Progenitor cell of endocrine pancreas (in vitro differentiated cells): ENCODE measurements at regions not wholly inside any gene's neighbourhood (a gene's known extent, or its start where the extent isn't known, plus 50 kb on each side); places are given as distances from the start of the nearest gene placed in this dataset.
A peak's percentile ranks its signal among the peaks of the same experiment; 100 is the strongest.

Experiments used
- DNase-seq: peaks from one replicate; pipeline ENCODE4 v3.0.0; 2021; ENCODE audit warnings: low spot score; ENCODE audit not compliant: unreplicated experiment
- H3K27ac Mint-ChIP-seq: 2 replicates; pipeline ENCODE4 v1.8.0; 2021; ENCODE audit warnings: mild to moderate bottlenecking, moderate library complexity, mixed read lengths
- H3K27me3 Mint-ChIP-seq: 2 replicates; pipeline ENCODE4 v1.8.0; 2021; ENCODE audit warnings: mixed read lengths
- H3K36me3 Mint-ChIP-seq: 2 replicates; pipeline ENCODE4 v1.8.0; 2022; ENCODE audit warnings: mixed read lengths; ENCODE audit not compliant: insufficient read depth
- H3K4me1 Mint-ChIP-seq: 2 replicates; pipeline ENCODE4 v1.8.0; 2021; ENCODE audit warnings: low read depth, mixed read lengths
- H3K4me3 Mint-ChIP-seq: 2 replicates; pipeline ENCODE4 v1.8.0; 2021; ENCODE audit warnings: low read depth, mild to moderate bottlenecking, moderate library complexity, mixed read lengths
- H3K9me3 Mint-ChIP-seq: 2 replicates; pipeline ENCODE4 v1.8.0; 2021; ENCODE audit warnings: low read depth, mixed read lengths
- CTCF ChIP-seq: fragments of 200-600 bp; sonication (generic); IDR thresholded peaks from one replicate; pipeline ENCODE4 v1.5.0; 2021; ENCODE audit warnings: antibody characterized with exemption, mild to moderate bottlenecking; ENCODE audit not compliant: unreplicated experiment

GRCh38 chr5:62727861-62728260, 149.2 kb downstream of the LRRC70 start:
- H3K36me3 Mint-ChIP-seq: no peaks in the 10 kb centered on the region
- no peak overlapping the region for H3K4me3 Mint-ChIP-seq
- no peak for DNase-seq
- H3K27me3 Mint-ChIP-seq: no peaks in the 10 kb centered on the region
- no peaks in the 10 kb centered on the region for H3K4me1 Mint-ChIP-seq
- H3K27ac Mint-ChIP-seq: no peak overlapping the region
- TF ChIP-seq CTCF: no peak
- no peaks in the 10 kb centered on the region for H3K9me3 Mint-ChIP-seq

DNA sequence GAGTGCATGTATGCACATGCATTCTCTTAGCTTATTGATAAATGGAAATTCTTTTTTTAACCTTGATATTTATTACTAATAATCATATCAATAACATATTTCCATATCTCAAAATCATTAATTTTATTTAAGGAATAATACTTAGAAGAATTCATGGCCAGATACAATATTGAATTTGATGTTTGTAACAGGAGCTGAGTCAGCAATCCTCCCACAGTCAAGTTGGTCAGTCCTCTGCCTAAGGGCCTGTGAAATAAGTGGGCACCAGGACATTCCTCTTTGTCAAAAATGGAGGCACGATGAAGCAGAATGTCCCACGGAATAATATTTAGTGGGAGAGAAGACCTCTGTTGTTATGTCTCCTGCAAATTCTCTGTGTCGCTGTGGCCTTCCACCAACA, 148.6 kb downstream of the LRRC70 start:
- no peak overlapping the region for H3K27ac Mint-ChIP-seq
- no peaks in the 10 kb centered on the region for H3K36me3 Mint-ChIP-seq
- no peak overlapping the region for H3K4me3 Mint-ChIP-seq
- DNase-seq: no peak
- peaks cover 2% of the 10 kb centered on the region for H3K27me3 Mint-ChIP-seq
- H3K4me1 Mint-ChIP-seq: no peaks in the 10 kb centered on the region
- no peak for TF ChIP-seq CTCF
- no peaks in the 10 kb centered on the region for H3K9me3 Mint-ChIP-seq

GRCh38 chr5:62722360-62722759, 143.7 kb downstream of the LRRC70 start:
- H3K27me3 Mint-ChIP-seq: peaks cover 2% of the 10 kb centered on the region
- no peak overlapping the region for H3K27ac Mint-ChIP-seq
- no peak overlapping the region for H3K4me3 Mint-ChIP-seq
- TF ChIP-seq CTCF: peak; percentile 8
- H3K9me3 Mint-ChIP-seq: no peaks in the 10 kb centered on the region
- DNase-seq: no peak
- no peaks in the 10 kb centered on the region for H3K36me3 Mint-ChIP-seq
- peaks cover 4% of the 10 kb centered on the region for H3K4me1 Mint-ChIP-seq

- peak; percentile 62 for TF ChIP-seq CTCF
- Mint-ChIP-seq H3K4me3 (no peak overlapping the region), H3K36me3 (no peaks in the 10 kb centered on the region), H3K9me3 (no peaks in the 10 kb centered on the region), H3K27me3 (peaks cover 2% of the 10 kb centered on the region), H3K4me1 (peaks cover 4% of the 10 kb centered on the region), H3K27ac (no peak overlapping the region)
- DNase-seq: peak; percentile 29
Observed at GRCh38 chr5:62720031-62720441, 141.4 kb downstream of the LRRC70 start.

- no peak for DNase-seq
- Mint-ChIP-seq H3K4me3 (no peak overlapping the region), H3K27me3 (peaks cover 2% of the 10 kb centered on the region), H3K9me3 (no peaks in the 10 kb centered on the region), H3K4me1 (peaks cover 4% of the 10 kb centered on the region), H3K36me3 (no peaks in the 10 kb centered on the region), H3K27ac (peak overlapping the region; percentile 67)
- TF ChIP-seq CTCF: no peak
Observed at GRCh38 chr5:62719061-62719720, 140.6 kb downstream of the LRRC70 start.
